Pancreas (tissue), 10 donors: ENCODE measurements at regions not wholly inside any gene's neighbourhood (a gene's known extent, or its start where the extent isn't known, plus 50 kb on each side); places are given as distances from the start of the nearest gene placed in this dataset.
A peak's percentile ranks its signal among the peaks of the same experiment; 100 is the strongest.

Experiments
- ATAC-seq, 4 donors: fragments of 200-7000 bp; cut with Tn5 transposase; one replicate each; pipeline versions ENCODE4 v1.8.0 to v1.9.1; 2020; ENCODE audit warnings: mild to moderate bottlenecking in 4 of 4, moderate library complexity in 4 of 4
- DNase-seq, 6 donors: peaks; one replicate each; pipeline ENCODE4 v3.0.0-alpha.2; 2020
- FAIRE-seq: peaks from 2 replicates; lab custom pipeline; 2012; peaks lifted over from hg19 to GRCh38; lab: Jason Lieb, UNC
- H3K27ac ChIP-seq, 4 donors: fragments of 200-600 bp; sonication (generic); 1 replicate in 3 of 4; 2 replicates in 1 of 4; pipeline versions ENCODE4 v1.5.0 to v1.8.0; 2020
- H3K27me3 ChIP-seq, 4 donors: fragments of 200-600 bp; one replicate each; pipeline ENCODE4 v1.8.0; 2021
- H3K36me3 ChIP-seq, 3 donors: fragments of 200-600 bp; sonication (generic) in 1 of 3; one replicate each; pipeline versions ENCODE4 v1.5.0 to v1.8.0; 2020 to 2021
- H3K4me1 ChIP-seq, 3 donors: fragments of 200-600 bp; one replicate each; pipeline ENCODE4 v1.8.0; 2021
- H3K4me3 ChIP-seq, 4 donors: fragments of 200-600 bp; sonication (generic) in 2 of 4; one replicate each; pipeline versions ENCODE4 v1.5.0 to v1.8.0; 2020 to 2021
- H3K9me3 ChIP-seq, 4 donors: fragments of 200-600 bp; one replicate each; pipeline ENCODE4 v1.8.0; 2021
- CTCF ChIP-seq, 4 donors: fragments of 200-600 bp; sonication (generic) in 3 of 4; IDR thresholded peaks; one replicate each; pipeline versions ENCODE4 v1.5.0 to v1.8.0; 2021; ENCODE audit warnings: antibody characterized with exemption in 4 of 4
- WGBS, 2 donors: extraction: QIAGEN DNeasy Blood & Tissue Kit; methylation state at CpG; one replicate each; pipeline ENCODE4 v1.1.7; 2013; 5-methylcytosine and 5-hydroxymethylcytosine counted together
- intact Hi-C, 3 donors: fragments of 100-400 bp; cut with DNase I; formaldehyde crosslinking; loops; one replicate each; pipeline versions ENCODE4 v1.11.1 to v1.14.2; 2022
- donor health status: healthy with polysubstance abuse.
- donor health status: DM: no; HTN: no; CAD: no; lungs with moderate emphysema.
- donor health status: DM: no; HTN: no; CAD: no.
- donor health status: control.
- donor health status: control.
- donor health status: Bipolar disorder and iron deficiency.
- donor health status: DM: yes; HTN: yes; CAD: no.
- donor health status: DM: no; HTN: no; CAD: no.
- donor health status: DM: no; HTN: no; CAD: no.
- donor health status: DM: yes; HTN: yes; CAD: no.

GRCh38 chr5:175284806-175285205 is 159.2 kb downstream of the DRD1 start:
- no peak for TF ChIP-seq CTCF (IDR thresholded peaks at IDR 0.05)
- no peak overlapping the region for H3K4me3 ChIP-seq
- DNase-seq = no peak
- WGBS, 2 donors = 58 to 63% methylated on average over 2 of the region's 2 CpGs
- H3K27me3 ChIP-seq = no peaks in the 10 kb centered on the region
- intact Hi-C loops = no loop called here
- ATAC-seq = no peak
- H3K4me1 ChIP-seq = no peaks in the 10 kb centered on the region
- H3K27ac ChIP-seq = no peak overlapping the region
- FAIRE-seq = no peak
- H3K9me3 ChIP-seq = no peaks in the 10 kb centered on the region
- H3K36me3 ChIP-seq = no peaks in the 10 kb centered on the region

GRCh38 chr5:175282611-175283225 is 161.3 kb downstream of the DRD1 start:
- 6 to 11% methylated on average over 1 of the region's 1 CpG for WGBS, 2 donors
- Histone ChIP-seq H3K4me1 (no peaks in the 10 kb centered on the region), H3K27ac (no peak overlapping the region), H3K27me3 (no peaks in the 10 kb centered on the region), H3K36me3 (no peaks in the 10 kb centered on the region), H3K4me3 (no peak overlapping the region), H3K9me3 (no peaks in the 10 kb centered on the region)
- TF ChIP-seq CTCF (IDR thresholded peaks at IDR 0.05) = no peak
- DNase-seq (peak in 2 of 6 donors; percentile 8 to 9), ATAC-seq (peak in 3 of 4 donors; percentile 36 to 75 (median 74)), FAIRE-seq (no peak)
- intact Hi-C loops = no loop called here

DNA sequence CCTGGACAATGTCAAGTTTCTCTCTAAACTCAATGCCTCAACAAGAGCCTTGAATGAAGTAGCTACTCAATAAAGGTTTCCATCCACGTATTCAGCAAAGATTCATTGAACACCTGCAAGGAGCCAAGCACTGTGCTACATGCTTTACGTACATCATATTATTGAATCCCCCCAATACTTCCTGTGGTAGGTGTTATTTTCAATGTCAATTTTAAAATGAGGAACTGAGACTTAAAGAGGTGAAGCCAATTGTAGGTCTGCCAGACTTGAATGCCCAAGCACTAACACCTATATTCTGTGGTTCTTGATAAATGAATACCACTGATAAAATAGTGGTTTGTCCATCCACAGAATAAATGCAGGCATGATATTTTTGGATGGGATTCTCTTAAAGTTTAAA is 162.3 kb downstream of the DRD1 start:
- Histone ChIP-seq H3K36me3 (no peaks in the 10 kb centered on the region), H3K27me3 (no peaks in the 10 kb centered on the region), H3K27ac (no peak overlapping the region), H3K4me3 (no peak overlapping the region), H3K9me3 (no peaks in the 10 kb centered on the region), H3K4me1 (no peaks in the 10 kb centered on the region)
- DNase-seq (no peak), ATAC-seq (no peak), FAIRE-seq (no peak)
- WGBS, 2 donors = 77 to 79% methylated on average over 2 of the region's 2 CpGs
- intact Hi-C loops = no loop called here
- TF ChIP-seq CTCF (IDR thresholded peaks at IDR 0.05) = no peak

DNA sequence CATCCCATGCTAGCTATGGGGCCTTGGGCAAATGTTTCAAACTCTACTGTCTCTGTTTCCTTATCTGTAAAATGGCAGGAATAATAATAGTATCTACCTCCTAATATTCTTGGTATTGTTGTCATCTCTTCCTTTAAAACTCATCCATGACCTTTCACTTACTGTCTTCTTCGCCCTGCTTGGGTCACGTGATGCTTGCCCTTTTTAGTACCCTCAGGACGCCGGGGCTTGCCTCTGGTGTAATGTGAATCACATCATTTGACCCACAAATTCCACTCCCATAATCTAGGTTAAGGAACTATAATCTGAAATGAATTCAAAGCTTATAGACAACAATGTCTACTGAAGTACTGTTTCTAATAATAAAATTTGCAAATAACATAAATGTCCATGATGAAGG is 162.7 kb downstream of the DRD1 start:
- Histone ChIP-seq H3K4me1 (no peaks in the 10 kb centered on the region), H3K27ac (no peak overlapping the region), H3K27me3 (no peaks in the 10 kb centered on the region), H3K9me3 (no peaks in the 10 kb centered on the region), H3K4me3 (no peak overlapping the region), H3K36me3 (no peaks in the 10 kb centered on the region)
- no peak for TF ChIP-seq CTCF (IDR thresholded peaks at IDR 0.05)
- FAIRE-seq (no peak), ATAC-seq (no peak), DNase-seq (no peak)
- WGBS, 2 donors = 74 to 77% methylated on average over 4 of the region's 4 CpGs
- intact Hi-C loops = no loop called here

- DNase-seq = no peak
- FAIRE-seq = no peak
- intact Hi-C loops = no loop called here
- WGBS, 2 donors = 49 to 52% methylated on average over 3 of the region's 3 CpGs
- H3K4me3 ChIP-seq = no peak overlapping the region
- H3K27ac ChIP-seq = no peak overlapping the region
- no peaks in the 10 kb centered on the region for H3K27me3 ChIP-seq
- TF ChIP-seq CTCF (IDR thresholded peaks at IDR 0.05) = no peak
- no peak for ATAC-seq
- no peaks in the 10 kb centered on the region for H3K9me3 ChIP-seq
- H3K4me1 ChIP-seq = no peaks in the 10 kb centered on the region
- no peaks in the 10 kb centered on the region for H3K36me3 ChIP-seq
Observed at GRCh38 chr5:175279506-175279905, 164.5 kb downstream of the DRD1 start.
